Testis (tissue), 2 donors: ENCODE measurements at regions not wholly inside any gene's neighbourhood (a gene's known extent, or its start where the extent isn't known, plus 50 kb on each side); places are given as distances from the start of the nearest gene placed in this dataset.

Source experiments
- DNase-seq: peaks from one replicate; pipeline ENCODE4 v3.0.0-alpha.2; 2019
- H3K27ac ChIP-seq, 2 donors: fragments of 200-600 bp; sonication (generic); one replicate each; pipeline ENCODE4 v1.5.1; 2019
- H3K27me3 ChIP-seq: fragments of 200-600 bp; sonication (generic); one replicate; pipeline ENCODE4 v1.5.1; 2019
- H3K36me3 ChIP-seq: fragments of 200-600 bp; sonication (generic); one replicate; pipeline ENCODE4 v1.5.1; 2017; ENCODE audit warnings: low read depth; ENCODE audit errors: missing control alignments
- H3K4me1 ChIP-seq: fragments of 200-600 bp; sonication (generic); one replicate; pipeline ENCODE4 v1.5.1; 2019
- H3K4me3 ChIP-seq, 2 donors: fragments of 200-600 bp; sonication (generic); one replicate each; pipeline ENCODE4 v1.5.1; 2017 to 2019
- H3K9me3 ChIP-seq: fragments of 200-600 bp; sonication (generic); one replicate; pipeline ENCODE4 v1.5.1; 2017
- POLR2A ChIP-seq: fragments of 450-650 bp; IDR thresholded peaks from one replicate; pipeline ENCODE4 v1.6.1; 2017; ENCODE audit warnings: antibody characterized with exemption, mild to moderate bottlenecking, moderate library complexity
- WGBS, 2 donors: methylation state at CpG; one replicate each; pipeline ENCODE4 v1.1.5; 2018; 5-methylcytosine and 5-hydroxymethylcytosine counted together
- intact Hi-C: fragments of 100-400 bp; cut with DNase I; formaldehyde crosslinking; loops from one replicate; pipeline ENCODE4 v1.15.1; 2023; ENCODE audit warnings: low total_unique reads
- TF ChIP-seq, protein P1 (sequence below), 3 experiments: fragments of 450-650 bp in 2 of 3; fragments of 200-600 bp in 1 of 3; sonication (generic) in 1 of 3; IDR thresholded peaks; one replicate each; pipeline ENCODE4 v1.5.1; 2016 to 2019; ENCODE audit warnings: antibody characterized with exemption in 3 of 3, mild to moderate bottlenecking in 2 of 3, moderate library complexity in 1 of 3

DNA sequence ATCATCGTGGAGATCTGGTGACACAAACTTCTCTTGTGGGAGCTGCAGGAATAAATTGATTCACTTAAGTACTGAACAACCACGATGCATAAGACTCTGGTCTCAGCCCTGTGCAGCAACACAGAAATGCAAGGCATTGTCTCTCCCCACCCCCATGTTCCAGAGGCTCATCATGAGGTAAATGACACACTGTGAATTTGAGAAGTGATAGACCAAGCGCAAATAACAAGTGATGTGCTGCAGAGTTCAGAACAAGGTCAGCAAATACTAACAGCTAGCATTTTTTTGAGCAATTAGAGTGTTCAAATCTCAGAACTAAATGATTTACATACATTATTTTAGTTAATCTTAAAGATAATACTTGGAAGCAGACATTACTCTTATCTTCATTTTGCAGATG, 223.7 kb downstream of the SEC16B start:
- H3K27me3 ChIP-seq, result no peaks in the 10 kb centered on the region
- intact Hi-C loops, result no loop called here
- no peak for DNase-seq
- no peak for TF ChIP-seq POLR2A
- TF ChIP-seq, protein P1, sequence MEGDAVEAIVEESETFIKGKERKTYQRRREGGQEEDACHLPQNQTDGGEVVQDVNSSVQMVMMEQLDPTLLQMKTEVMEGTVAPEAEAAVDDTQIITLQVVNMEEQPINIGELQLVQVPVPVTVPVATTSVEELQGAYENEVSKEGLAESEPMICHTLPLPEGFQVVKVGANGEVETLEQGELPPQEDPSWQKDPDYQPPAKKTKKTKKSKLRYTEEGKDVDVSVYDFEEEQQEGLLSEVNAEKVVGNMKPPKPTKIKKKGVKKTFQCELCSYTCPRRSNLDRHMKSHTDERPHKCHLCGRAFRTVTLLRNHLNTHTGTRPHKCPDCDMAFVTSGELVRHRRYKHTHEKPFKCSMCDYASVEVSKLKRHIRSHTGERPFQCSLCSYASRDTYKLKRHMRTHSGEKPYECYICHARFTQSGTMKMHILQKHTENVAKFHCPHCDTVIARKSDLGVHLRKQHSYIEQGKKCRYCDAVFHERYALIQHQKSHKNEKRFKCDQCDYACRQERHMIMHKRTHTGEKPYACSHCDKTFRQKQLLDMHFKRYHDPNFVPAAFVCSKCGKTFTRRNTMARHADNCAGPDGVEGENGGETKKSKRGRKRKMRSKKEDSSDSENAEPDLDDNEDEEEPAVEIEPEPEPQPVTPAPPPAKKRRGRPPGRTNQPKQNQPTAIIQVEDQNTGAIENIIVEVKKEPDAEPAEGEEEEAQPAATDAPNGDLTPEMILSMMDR (IDR thresholded peaks at IDR 0.05), result no peak
- no peaks in the 10 kb centered on the region for H3K4me1 ChIP-seq
- H3K27ac ChIP-seq, result no peak overlapping the region
- WGBS, 2 donors, result 61 to 85% methylated on average over 3 of the region's 3 CpGs
- H3K36me3 ChIP-seq, result no peaks in the 10 kb centered on the region
- H3K9me3 ChIP-seq, result no peaks in the 10 kb centered on the region
- no peak overlapping the region for H3K4me3 ChIP-seq

DNA sequence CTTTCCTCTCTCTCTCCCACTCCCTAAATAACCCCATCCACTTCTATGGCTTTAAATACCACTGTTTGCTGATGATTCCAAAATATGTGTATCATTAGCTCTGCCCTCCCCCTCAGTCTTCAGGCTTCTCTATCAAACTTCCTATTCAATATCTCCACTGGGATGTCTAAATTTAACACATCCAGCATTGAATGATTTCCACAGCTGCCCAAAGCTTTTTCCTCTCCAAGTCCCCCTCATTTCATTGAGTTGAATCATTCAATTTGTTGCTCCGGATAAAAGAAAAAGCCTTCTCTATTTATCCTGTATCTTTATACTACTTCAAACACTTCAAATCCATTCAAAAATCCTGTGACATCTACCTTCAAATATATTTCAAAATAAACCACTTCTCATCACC, 225.0 kb downstream of the SEC16B start:
- no peaks in the 10 kb centered on the region for H3K9me3 ChIP-seq
- no peaks in the 10 kb centered on the region for H3K27me3 ChIP-seq
- H3K4me3 ChIP-seq, result no peak overlapping the region
- no peak for DNase-seq
- intact Hi-C loops, result no loop called here
- H3K36me3 ChIP-seq, result no peaks in the 10 kb centered on the region
- H3K4me1 ChIP-seq, result no peaks in the 10 kb centered on the region
- 65 to 79% methylated on average over 1 of the region's 1 CpG for WGBS, 2 donors
- H3K27ac ChIP-seq, result no peak overlapping the region
- no peak for TF ChIP-seq POLR2A
- TF ChIP-seq, protein P1 (IDR thresholded peaks at IDR 0.05), result no peak

DNA sequence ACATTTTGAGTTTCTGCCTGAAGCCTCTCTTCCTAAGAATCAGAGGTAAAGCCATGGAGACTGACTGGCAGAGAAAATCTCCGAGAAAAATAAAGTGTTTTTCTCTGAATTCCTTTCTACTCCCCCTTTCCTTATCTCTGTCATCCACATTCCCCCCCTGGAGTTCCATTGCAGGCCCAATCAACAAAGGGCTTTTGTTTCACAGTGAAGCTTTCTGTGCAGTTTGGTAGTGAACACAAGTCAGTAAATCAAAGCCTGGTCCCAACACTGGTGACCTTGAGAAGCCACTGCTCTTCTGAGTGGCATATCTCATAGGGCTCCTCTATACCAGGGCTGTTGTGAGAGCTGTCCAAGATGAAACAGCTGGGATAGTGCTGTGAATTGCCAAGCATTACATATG, 228.4 kb downstream of the SEC16B start:
- Histone ChIP-seq H3K36me3 (no peaks in the 10 kb centered on the region), H3K4me3 (no peak overlapping the region), H3K27me3 (no peaks in the 10 kb centered on the region), H3K4me1 (no peaks in the 10 kb centered on the region), H3K9me3 (no peaks in the 10 kb centered on the region), H3K27ac (no peak overlapping the region)
- WGBS, 2 donors, result 34 to 36% methylated on average over 1 of the region's 1 CpG
- intact Hi-C loops, result no loop called here
- DNase-seq, result peak; percentile 78
- TF ChIP-seq, protein P1 (IDR thresholded peaks at IDR 0.05), result no peak
- TF ChIP-seq POLR2A, result no peak

DNA sequence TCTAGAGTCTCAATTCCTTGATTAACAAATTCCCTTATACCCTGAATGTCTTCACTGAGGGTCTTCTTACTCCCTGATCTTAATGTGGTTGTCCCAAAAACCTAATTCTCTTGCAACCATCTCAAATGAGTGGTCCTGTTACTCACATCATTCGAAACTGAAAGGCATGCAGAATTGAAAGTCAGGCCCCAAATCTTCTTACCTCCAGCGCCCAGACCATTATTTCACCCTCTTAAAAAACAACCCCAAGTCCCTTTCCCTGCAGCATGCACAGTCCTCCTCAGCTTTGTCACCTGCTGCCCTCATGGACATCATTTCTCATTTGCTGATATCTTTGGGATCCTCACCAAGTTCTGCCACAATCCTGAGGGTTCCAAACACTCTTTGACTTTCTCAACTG, 230.1 kb downstream of the SEC16B start:
- no peak for DNase-seq
- H3K4me1 ChIP-seq, result no peaks in the 10 kb centered on the region
- H3K4me3 ChIP-seq, result no peak overlapping the region
- intact Hi-C loops, result no loop called here
- 88 to 94% methylated on average over 2 of the region's 2 CpGs for WGBS, 2 donors
- no peaks in the 10 kb centered on the region for H3K9me3 ChIP-seq
- no peaks in the 10 kb centered on the region for H3K27me3 ChIP-seq
- TF ChIP-seq, protein P1 (IDR thresholded peaks at IDR 0.05), result no peak
- TF ChIP-seq POLR2A, result no peak
- no peaks in the 10 kb centered on the region for H3K36me3 ChIP-seq
- H3K27ac ChIP-seq, result no peak overlapping the region

DNA sequence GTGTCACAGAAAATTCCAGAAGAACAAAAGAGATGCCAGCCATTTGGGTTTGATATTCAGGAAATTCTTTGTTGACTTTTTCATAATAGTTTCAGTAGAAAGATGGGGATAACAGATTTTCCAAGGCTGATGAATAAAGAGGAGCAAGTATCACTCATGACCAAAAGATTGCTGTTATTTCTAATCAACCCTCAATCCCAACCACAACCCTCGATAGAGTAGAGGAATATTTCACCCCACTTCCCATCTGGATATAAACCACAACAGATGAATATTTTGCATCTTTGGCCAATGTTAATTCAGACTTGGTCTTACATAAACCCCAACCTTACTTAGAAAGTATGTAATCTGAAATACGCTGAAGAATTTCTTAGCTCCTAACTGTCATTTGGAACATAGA, 232.4 kb downstream of the SEC16B start:
- 94 to 95% methylated on average over 2 of the region's 2 CpGs for WGBS, 2 donors

More for the DNA sequence above, 232.4 kb downstream of the SEC16B start:
- Histone ChIP-seq H3K4me3 (no peak overlapping the region), H3K27ac (no peak overlapping the region), H3K36me3 (no peaks in the 10 kb centered on the region), H3K4me1 (no peaks in the 10 kb centered on the region), H3K27me3 (no peaks in the 10 kb centered on the region), H3K9me3 (no peaks in the 10 kb centered on the region)
- TF ChIP-seq, protein P1 (IDR thresholded peaks at IDR 0.05), result no peak
- TF ChIP-seq POLR2A, result no peak
- no peak for DNase-seq
- intact Hi-C loops, result no loop called here
